ENCODE measurements at regions not wholly inside any gene's neighbourhood (a gene's known extent, or its start where the extent isn't known, plus 50 kb on each side); places are given as distances from the start of the nearest gene placed in this dataset.

GRCh38 chr5:96189987-96190386 is 228.3 kb upstream of the ELL2 start:
- TF ChIP-seq CTCF (IDR thresholded peaks at IDR 0.05 in 2 of 3, conservative IDR thresholded peaks at IDR 0.05 in 1 of 3; ENCODE audit: borderline replicate concordance in 1 of 3, insufficient read depth in 1 of 3, low read depth in 2 of 3, low read length in 2 of 3) (no peak), JUND (IDR thresholded peaks at IDR 0.05) (no peak), RAD21 (IDR thresholded peaks at IDR 0.05; ENCODE audit: low read depth) (no peak), POLR2AphosphoS5 (IDR thresholded peaks at IDR 0.05; ENCODE audit: low read depth, low read length) (no peak), SRF (IDR thresholded peaks at IDR 0.05; ENCODE audit: low read depth) (no peak), REST (IDR thresholded peaks at IDR 0.05; ENCODE audit: low read depth) (no peak), POLR2A (IDR thresholded peaks at IDR 0.05; ENCODE audit: borderline replicate concordance, extremely low read depth, insufficient read depth, insufficient read length) (no peak), TCF7L2 (IDR thresholded peaks at IDR 0.05; ENCODE audit: borderline replicate concordance, extremely low read depth, insufficient read depth, insufficient read length) (no peak), SP1 (IDR thresholded peaks at IDR 0.05; ENCODE audit: low read depth) (no peak), CEBPB (IDR thresholded peaks at IDR 0.05; ENCODE audit: low read depth) (no peak), EZH2 (IDR thresholded peaks at IDR 0.05) (no peak), ZFX (IDR thresholded peaks at IDR 0.05) (no peak), MAX (IDR thresholded peaks at IDR 0.05) (no peak)

Data from HCT116 (cell line).